HCT116 (cell line): ENCODE measurements at regions not wholly inside any gene's neighbourhood (a gene's known extent, or its start where the extent isn't known, plus 50 kb on each side); places are given as distances from the start of the nearest gene placed in this dataset.

ENCODE experiments used
- ATAC-seq: fragments of 200-7000 bp; cut with Tn5 transposase; 2 replicates; pipeline ENCODE4 v1.9.1; 2020; ENCODE audit warnings: mild to moderate bottlenecking, moderate library complexity
- BruUV-seq: library from RNA; stranded (reverse); fragments of 400-500 nt; replicated peaks from 2 replicates; lab custom pipeline; 2021; lab: Mats Ljungman, UMichigan
- CTCF ChIA-PET: fragments of 300-600 bp; sonication (Branson Sonifier 250); formaldehyde crosslinking; loops from one replicate; lab custom pipeline; 2021; ENCODE audit warnings: antibody characterized with exemption; lab: Charles Lee
- POLR2A ChIA-PET: fragments of 300-600, 350-600 bp; sonication (Branson Sonifier 250); formaldehyde crosslinking; loops from one replicate; lab custom pipeline; 2021; ENCODE audit warnings: antibody characterized with exemption; lab: Charles Lee
- RAD21 ChIA-PET, 2 experiments: fragments of 300-600 bp; sonication (Branson Sonifier 250); formaldehyde crosslinking; loops; one replicate each; lab custom pipeline; 2023; ENCODE audit warnings: low total read pairs in 2 of 2; ENCODE audit not compliant: uncharacterized antibody in 2 of 2, unreplicated experiment in 2 of 2, low non-redundant PET in 1 of 2; lab: Charles Lee
- DNase-seq: peaks from one replicate; pipeline ENCODE4 v3.0.0-alpha.2; 2010; ENCODE audit warnings: low read depth, low spot score
- H2AFZ ChIP-seq: fragments of 200-600 bp; shearing (Covaris generic), sonication (generic); 2 replicates; pipeline ENCODE4 v1.6.1; 2017; ENCODE audit warnings: low read depth, mixed run types, mixed read lengths, antibody characterized with exemption, low read length; ENCODE audit not compliant: poor library complexity, severe bottlenecking
- H3K27ac ChIP-seq: 2 replicates; pipeline ENCODE4 v1.5.1; 2012; ENCODE audit warnings: low read depth, low read length
- H3K27me3 ChIP-seq: fragments of 200-600 bp; sonication (generic); 2 replicates; pipeline ENCODE4 v1.6.1; 2016; ENCODE audit warnings: mixed run types, low read length, mixed read lengths; ENCODE audit not compliant: insufficient read depth
- H3K36me3 ChIP-seq, 2 experiments: fragments of 200-500 bp in 1 of 2; fragments of 200-600 bp in 1 of 2; sonication (Bioruptor generic) in 1 of 2; sonication (generic) in 1 of 2; 2 replicates each; pipeline versions ENCODE4 v1.5.1 to v1.6.1; 2014 to 2016; ENCODE audit warnings: low read length in 2 of 2, inconsistent platforms in 1 of 2, mixed read lengths in 1 of 2, mixed run types in 1 of 2; ENCODE audit not compliant: insufficient read depth in 2 of 2, control insufficient read depth in 1 of 2
- H3K4me1 ChIP-seq, 2 experiments: fragments of 200-600 bp in 1 of 2; sonication (generic) in 1 of 2; 2 replicates each; pipeline versions ENCODE4 v1.5.1 to v1.6.1; 2012 to 2017; ENCODE audit warnings: low read length in 2 of 2, inconsistent platforms in 1 of 2, mild to moderate bottlenecking in 1 of 2, mixed read lengths in 1 of 2, mixed run types in 1 of 2, moderate library complexity in 1 of 2; ENCODE audit not compliant: insufficient read depth in 2 of 2, control insufficient read depth in 1 of 2
- H3K4me2 ChIP-seq: fragments of 200-600 bp; sonication (generic); 2 replicates; pipeline ENCODE4 v1.6.1; 2017; ENCODE audit warnings: mixed run types, low read length, mixed read lengths
- H3K4me3 ChIP-seq, 2 experiments: fragments of 200-600 bp in 1 of 2; sonication (generic) in 1 of 2; replicated peaks in 1 of 2; 2 replicates each; pipeline ENCODE4 v1.5.1; 2011 to 2016; ENCODE audit warnings: low read length in 2 of 2, control low read depth in 1 of 2, low read depth in 1 of 2, mild to moderate bottlenecking in 1 of 2, mixed read lengths in 1 of 2, mixed run types in 1 of 2
- H3K79me2 ChIP-seq: fragments of 200-600 bp; sonication (generic); 2 replicates; pipeline ENCODE4 v1.6.1; 2017; ENCODE audit warnings: mild to moderate bottlenecking, mixed run types, low read length, moderate library complexity, mixed read lengths; ENCODE audit not compliant: insufficient read depth
- H3K9ac ChIP-seq: fragments of 200-600 bp; sonication (generic); 2 replicates; pipeline ENCODE4 v1.6.1; 2016; ENCODE audit warnings: low read length, mixed read lengths
- H3K9me2 ChIP-seq: fragments of 200-600 bp; sonication (generic), shearing (Covaris generic); 2 replicates; pipeline ENCODE4 v1.6.1; 2017; ENCODE audit warnings: mixed run types, mild to moderate bottlenecking, moderate library complexity; ENCODE audit not compliant: insufficient read depth
- H3K9me3 ChIP-seq, 2 experiments: fragments of 200-500 bp in 1 of 2; fragments of 200-600 bp in 1 of 2; sonication (Bioruptor generic) in 1 of 2; sonication (generic) in 1 of 2; 2 replicates each; pipeline ENCODE4 v1.6.1; 2014 to 2017; ENCODE audit warnings: low read length in 2 of 2, mixed read lengths in 2 of 2, inconsistent platforms in 1 of 2, low read depth in 1 of 2, mild to moderate bottlenecking in 1 of 2, mixed run types in 1 of 2, moderate library complexity in 1 of 2; ENCODE audit not compliant: control insufficient read depth in 1 of 2, insufficient read depth in 1 of 2
- H4K20me1 ChIP-seq: fragments of 200-600 bp; sonication (generic), shearing (Covaris generic); 2 replicates; pipeline ENCODE4 v1.6.1; 2017; ENCODE audit warnings: mixed run types, mild to moderate bottlenecking, moderate library complexity; ENCODE audit not compliant: insufficient read depth
- EGR1 ChIP-seq: IDR thresholded peaks from 2 replicates; pipeline ENCODE4 v1.6.1; 2012; ENCODE audit warnings: low read depth
- ELF1 ChIP-seq: IDR thresholded peaks from 2 replicates; pipeline ENCODE4 v1.6.1; 2012; ENCODE audit warnings: low read depth, borderline replicate concordance
- EZH2 ChIP-seq: fragments of 200-600 bp; sonication (generic); IDR thresholded peaks from 2 replicates; pipeline ENCODE4 v1.6.1; 2017; ENCODE audit warnings: antibody characterized with exemption, mixed run types
- FOSL1 ChIP-seq: IDR thresholded peaks from 2 replicates; pipeline ENCODE4 v1.6.1; 2012; ENCODE audit warnings: low read depth
- JUND ChIP-seq: IDR thresholded peaks from 2 replicates; pipeline ENCODE4 v1.6.1; 2012
- POLR2A ChIP-seq: IDR thresholded peaks from 2 replicates; pipeline ENCODE4 v1.7.0; 2011; ENCODE audit warnings: borderline replicate concordance; ENCODE audit not compliant: insufficient read depth, insufficient read length; ENCODE audit errors: extremely low read depth
- POLR2AphosphoS5 ChIP-seq: IDR thresholded peaks from 2 replicates; pipeline ENCODE4 v1.6.1; 2011; ENCODE audit warnings: mild to moderate bottlenecking, low read depth, low read length, moderate library complexity
- RAD21 ChIP-seq: IDR thresholded peaks from 2 replicates; pipeline ENCODE4 v1.6.1; 2012; ENCODE audit warnings: low read depth, mild to moderate bottlenecking
- REST ChIP-seq: IDR thresholded peaks from 2 replicates; pipeline ENCODE4 v1.6.1; 2012; ENCODE audit warnings: low read depth
- SIN3A ChIP-seq: IDR thresholded peaks from 2 replicates; pipeline ENCODE4 v1.6.1; 2012; ENCODE audit warnings: low read depth
- SRF ChIP-seq: IDR thresholded peaks from 2 replicates; pipeline ENCODE4 v1.6.1; 2012; ENCODE audit warnings: low read depth
- ZBTB33 ChIP-seq: IDR thresholded peaks from 2 replicates; pipeline ENCODE4 v1.6.1; 2011; ENCODE audit warnings: mild to moderate bottlenecking, low read length, moderate library complexity; ENCODE audit not compliant: insufficient replicate concordance; ENCODE audit errors: extremely low read depth
- intact Hi-C: fragments of 100-400 bp; cut with micrococcal nuclease; formaldehyde crosslinking; loops from 2 replicates; pipeline ENCODE4 v1.10.0; 2022
- TF ChIP-seq, protein P1 (sequence below), 3 experiments: fragments of 200-600 bp in 1 of 3; sonication (generic) in 1 of 3; IDR thresholded peaks in 2 of 3; conservative IDR thresholded peaks in 1 of 3; 2 replicates each; pipeline ENCODE4 v1.5.1; 2012 to 2017; ENCODE audit warnings: low read depth in 2 of 3, low read length in 2 of 3, antibody characterized with exemption in 1 of 3, borderline replicate concordance in 1 of 3, control low read depth in 1 of 3, mild to moderate bottlenecking in 1 of 3, mixed read lengths in 1 of 3, mixed run types in 1 of 3, moderate library complexity in 1 of 3; ENCODE audit not compliant: insufficient read depth in 1 of 3

GRCh38 chr1:82145656-82146055 lies 344.9 kb downstream of the ADGRL2 start:
- no peaks in the 10 kb centered on the region for H3K27me3 ChIP-seq
- H3K9ac ChIP-seq: no peak overlapping the region
- H3K27ac ChIP-seq: no peak overlapping the region
- TF ChIP-seq ELF1: no peak
- no peak for TF ChIP-seq POLR2AphosphoS5
- TF ChIP-seq POLR2A: no peak
- no peak for TF ChIP-seq RAD21
- TF ChIP-seq ZBTB33: no peak
- no peak for TF ChIP-seq EGR1
- H3K36me3 ChIP-seq: no peaks in the 10 kb centered on the region
- H3K79me2 ChIP-seq: no peaks in the 10 kb centered on the region
- no peaks in the 10 kb centered on the region for H3K9me2 ChIP-seq
- RAD21 ChIA-PET: no interaction called here
- no TSS peak for BruUV-seq
- no peaks in the 10 kb centered on the region for H4K20me1 ChIP-seq
- ATAC-seq (no peak), DNase-seq (no peak)
- H3K4me2 ChIP-seq: no peak overlapping the region
- no peaks in the 10 kb centered on the region for H3K9me3 ChIP-seq
- no peak overlapping the region for H3K4me3 ChIP-seq
- CTCF ChIA-PET: no interaction called here
- no peaks in the 10 kb centered on the region for H3K4me1 ChIP-seq
- POLR2A ChIA-PET: no interaction called here
- intact Hi-C loops: no loop called here
- H2AFZ ChIP-seq: no peak overlapping the region

GRCh38 chr1:82143108-82143833 lies 342.5 kb downstream of the ADGRL2 start:
- Histone ChIP-seq H3K4me1 (no peaks in the 10 kb centered on the region), H3K27me3 (no peaks in the 10 kb centered on the region), H3K9ac (no peak overlapping the region), H3K4me3 (no peak overlapping the region), H3K9me3 (no peaks in the 10 kb centered on the region), H3K4me2 (no peak overlapping the region), H3K36me3 (no peaks in the 10 kb centered on the region), H3K79me2 (no peaks in the 10 kb centered on the region), H3K9me2 (no peaks in the 10 kb centered on the region), H3K27ac (no peak overlapping the region), H2AFZ (no peak overlapping the region), H4K20me1 (no peaks in the 10 kb centered on the region)
- intact Hi-C loops: no loop called here
- POLR2A ChIA-PET: no interaction called here
- no peak for ATAC-seq
- BruUV-seq: no TSS peak
- RAD21 ChIA-PET: no interaction called here
- DNase-seq: no peak
- CTCF ChIA-PET: no interaction called here
- TF ChIP-seq, protein P1, sequence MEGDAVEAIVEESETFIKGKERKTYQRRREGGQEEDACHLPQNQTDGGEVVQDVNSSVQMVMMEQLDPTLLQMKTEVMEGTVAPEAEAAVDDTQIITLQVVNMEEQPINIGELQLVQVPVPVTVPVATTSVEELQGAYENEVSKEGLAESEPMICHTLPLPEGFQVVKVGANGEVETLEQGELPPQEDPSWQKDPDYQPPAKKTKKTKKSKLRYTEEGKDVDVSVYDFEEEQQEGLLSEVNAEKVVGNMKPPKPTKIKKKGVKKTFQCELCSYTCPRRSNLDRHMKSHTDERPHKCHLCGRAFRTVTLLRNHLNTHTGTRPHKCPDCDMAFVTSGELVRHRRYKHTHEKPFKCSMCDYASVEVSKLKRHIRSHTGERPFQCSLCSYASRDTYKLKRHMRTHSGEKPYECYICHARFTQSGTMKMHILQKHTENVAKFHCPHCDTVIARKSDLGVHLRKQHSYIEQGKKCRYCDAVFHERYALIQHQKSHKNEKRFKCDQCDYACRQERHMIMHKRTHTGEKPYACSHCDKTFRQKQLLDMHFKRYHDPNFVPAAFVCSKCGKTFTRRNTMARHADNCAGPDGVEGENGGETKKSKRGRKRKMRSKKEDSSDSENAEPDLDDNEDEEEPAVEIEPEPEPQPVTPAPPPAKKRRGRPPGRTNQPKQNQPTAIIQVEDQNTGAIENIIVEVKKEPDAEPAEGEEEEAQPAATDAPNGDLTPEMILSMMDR (IDR thresholded peaks at IDR 0.05 in 2 of 3, conservative IDR thresholded peaks at IDR 0.05 in 1 of 3; ENCODE audit: borderline replicate concordance in 1 of 3, insufficient read depth in 1 of 3, low read depth in 2 of 3, low read length in 2 of 3): no peak
- no peak for TF ChIP-seq ELF1
- no peak for TF ChIP-seq JUND
- TF ChIP-seq POLR2A: no peak
- TF ChIP-seq SRF: no peak
- TF ChIP-seq FOSL1: no peak
- TF ChIP-seq REST: no peak
- TF ChIP-seq EZH2: no peak
- no peak for TF ChIP-seq SIN3A
